HAP-1 (cell line): ENCODE measurements at regions not wholly inside any gene's neighbourhood (a gene's known extent, or its start where the extent isn't known, plus 50 kb on each side); places are given as distances from the start of the nearest gene placed in this dataset.

Source experiments
- DNase-seq, 2 experiments: peaks; one replicate each; pipeline ENCODE4 v3.0.0-alpha.2; 2016 to 2020; ENCODE audit warnings: low spot score in 2 of 2
- H3K27me3 ChIP-seq: fragments of 250-450 bp; sonication (Bioruptor Pico); 2 replicates; pipeline ENCODE4 v1.5.1; 2020; ENCODE audit warnings: low read depth, mild to moderate bottlenecking, moderate library complexity
- H3K36me3 ChIP-seq: fragments of 250-450 bp; sonication (Bioruptor Pico); replicated peaks from 2 replicates; pipeline ENCODE4 v1.5.1; 2020; ENCODE audit warnings: mild to moderate bottlenecking
- H3K4me1 ChIP-seq: fragments of 250-450 bp; sonication (Bioruptor Pico); 2 replicates; pipeline ENCODE4 v1.5.1; 2020; ENCODE audit warnings: mild to moderate bottlenecking
- H3K4me3 ChIP-seq: fragments of 250-450 bp; sonication (Bioruptor Pico); 2 replicates; pipeline ENCODE4 v1.5.1; 2020; ENCODE audit warnings: mild to moderate bottlenecking, moderate library complexity
- H3K9me3 ChIP-seq: fragments of 250-450 bp; sonication (Bioruptor Pico); 2 replicates; pipeline ENCODE4 v1.5.1; 2020; ENCODE audit warnings: mild to moderate bottlenecking, moderate library complexity
- in situ Hi-C: fragments of 300-500 bp; cut with MboI; formaldehyde crosslinking; loops from 3 replicates; pipeline ENCODE4 v1.14.3; 2020; ENCODE audit warnings: low sequenced_read_pairs, inconsistent platforms, mixed read lengths

DNA sequence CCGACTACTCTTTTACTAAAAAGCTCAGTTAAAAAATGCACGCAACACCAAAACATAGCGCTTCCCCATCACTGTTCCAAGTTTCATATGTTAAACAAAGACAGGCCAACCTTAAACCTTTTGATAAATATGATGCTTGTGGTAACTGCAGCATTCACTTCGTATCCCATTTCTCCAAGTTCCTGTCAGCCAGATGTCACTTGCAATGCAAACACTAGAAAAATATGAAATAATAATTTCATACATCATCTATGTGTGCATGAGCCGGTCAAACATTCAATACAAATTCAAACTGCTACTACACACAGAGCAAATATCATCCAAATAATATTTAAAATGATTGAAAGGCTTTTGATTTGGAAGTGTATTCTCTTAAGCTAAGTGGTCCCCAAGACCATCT is 636.5 kb downstream of the LMO4 start:
- in situ Hi-C loops: loop anchor here (25.0 kb wide), 1 partner anchor 678 kb away; no protein-coding TSS in a partner anchor
- no peak for DNase-seq
- Histone ChIP-seq H3K4me1 (no peaks in the 10 kb centered on the region), H3K9me3 (no peaks in the 10 kb centered on the region), H3K27me3 (no peaks in the 10 kb centered on the region; the same call in 1 of the 2 replicates), H3K36me3 (no peaks in the 10 kb centered on the region), H3K4me3 (no peak overlapping the region)

DNA sequence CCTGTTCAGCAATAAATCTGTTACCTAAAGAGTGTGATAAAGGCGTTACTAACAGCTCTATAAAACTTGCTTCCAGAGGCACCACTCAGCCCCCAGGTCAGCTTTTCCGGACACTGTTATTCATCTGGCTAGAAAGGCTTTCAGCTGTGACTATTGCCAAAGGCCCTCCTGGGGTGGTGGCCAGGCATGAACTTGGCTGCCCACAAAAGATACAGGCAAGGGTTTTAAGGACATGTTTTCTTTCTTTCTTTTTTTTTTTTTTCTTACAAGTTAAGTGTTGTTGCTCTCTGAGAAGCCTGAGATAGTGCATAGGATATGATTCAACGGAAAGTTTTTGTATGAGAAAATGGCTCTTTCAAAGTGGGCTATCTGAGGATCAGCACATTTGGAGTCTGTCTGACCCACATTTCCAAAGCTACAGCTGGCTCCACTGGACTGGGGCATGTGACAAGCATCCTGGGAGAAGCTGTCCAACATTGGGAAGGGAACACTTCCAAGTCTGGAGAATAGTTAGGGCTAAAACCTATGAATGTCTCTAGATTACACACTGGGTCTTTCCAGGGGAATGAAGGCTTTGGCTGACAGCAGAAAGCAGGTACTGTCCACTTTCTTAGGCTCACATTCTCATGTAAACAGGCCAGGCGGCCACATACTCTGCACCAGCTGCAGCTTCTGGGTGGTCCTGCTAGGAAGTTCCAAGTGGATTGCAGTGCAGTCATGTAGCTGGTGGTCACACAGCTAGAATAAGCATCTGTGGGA is 639.7 kb downstream of the LMO4 start:
- no peak for DNase-seq
- no peaks in the 10 kb centered on the region for H3K9me3 ChIP-seq
- no peaks in the 10 kb centered on the region for H3K36me3 ChIP-seq
- H3K27me3 ChIP-seq: no peaks in the 10 kb centered on the region; the same call in 1 of the 2 replicates
- H3K4me3 ChIP-seq: no peak overlapping the region
- H3K4me1 ChIP-seq: no peaks in the 10 kb centered on the region
- in situ Hi-C loops: loop anchor here (25.0 kb wide), 1 partner anchor 681 kb away; no protein-coding TSS in a partner anchor

DNA sequence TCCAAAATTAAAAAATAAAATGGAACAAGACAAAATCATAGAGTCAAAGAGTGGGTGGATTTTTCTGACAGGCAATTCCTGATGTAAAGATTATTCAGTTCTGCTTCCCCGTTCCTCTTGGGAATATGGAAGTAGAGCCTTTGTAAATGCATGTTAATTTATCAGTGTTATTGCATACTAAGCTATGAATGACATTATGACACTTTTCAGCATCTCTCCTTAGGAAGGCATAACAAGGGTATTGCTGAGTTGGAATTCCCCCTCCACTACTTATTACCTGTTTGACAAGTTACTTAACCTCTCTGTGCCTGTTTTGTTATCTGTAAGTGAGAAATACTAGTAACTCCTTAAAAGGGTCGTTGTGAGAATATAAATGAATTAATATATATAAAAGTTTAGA is 640.4 kb downstream of the LMO4 start:
- Histone ChIP-seq H3K4me3 (no peak overlapping the region), H3K36me3 (no peaks in the 10 kb centered on the region), H3K27me3 (no peaks in the 10 kb centered on the region), H3K4me1 (peaks cover 5% of the 10 kb centered on the region; the same call in 1 of the 2 replicates), H3K9me3 (no peaks in the 10 kb centered on the region)
- DNase-seq: no peak
- in situ Hi-C loops: loop anchor here (25.0 kb wide), 1 partner anchor 682 kb away; no protein-coding TSS in a partner anchor

DNA sequence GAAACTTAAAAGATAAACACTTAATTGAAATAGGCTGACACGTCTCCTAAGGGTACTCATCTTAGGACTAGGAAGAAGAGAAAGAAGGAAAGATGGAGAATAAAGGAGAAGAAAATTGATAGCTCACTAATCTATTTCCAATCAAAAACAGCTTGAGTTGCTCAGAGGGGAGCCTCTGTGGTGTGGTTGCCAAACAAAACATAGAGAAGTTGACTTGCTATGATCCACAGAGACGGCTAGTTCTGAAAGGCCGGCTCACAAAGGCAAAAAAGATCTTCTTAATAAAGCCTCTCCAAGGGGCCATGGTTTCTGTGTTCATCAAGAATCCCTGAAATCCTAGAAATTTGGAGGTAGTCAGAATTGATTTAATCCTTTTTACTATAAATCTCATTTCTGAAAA is 644.1 kb downstream of the LMO4 start:
- H3K27me3 ChIP-seq: no peaks in the 10 kb centered on the region
- H3K4me3 ChIP-seq: no peak overlapping the region
- H3K4me1 ChIP-seq: peaks cover 17% of the 10 kb centered on the region
- H3K36me3 ChIP-seq: no peaks in the 10 kb centered on the region
- DNase-seq: no peak
- H3K9me3 ChIP-seq: no peaks in the 10 kb centered on the region
- in situ Hi-C loops: loop anchor here (25.0 kb wide), 1 partner anchor 686 kb away; no protein-coding TSS in a partner anchor

DNA sequence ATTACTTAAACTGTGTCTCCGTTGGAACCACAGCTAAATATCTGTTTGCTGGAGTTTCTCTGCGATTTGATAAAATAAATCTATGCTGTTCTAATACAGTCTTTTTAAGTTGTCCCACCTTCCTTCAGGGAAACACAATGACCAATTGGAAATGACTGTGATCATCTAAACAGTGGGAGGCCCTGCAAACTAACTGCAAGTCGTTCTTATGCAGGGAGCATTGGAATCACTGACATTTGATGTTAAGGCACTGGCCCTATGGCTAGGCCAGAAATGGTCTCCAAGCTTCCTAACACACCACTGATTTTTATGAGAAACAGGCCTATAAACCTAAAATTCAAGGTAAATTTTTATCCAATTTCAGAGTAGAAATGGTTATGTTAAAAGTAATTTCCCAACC is 645.2 kb downstream of the LMO4 start:
- H3K4me1 ChIP-seq: peaks cover 17% of the 10 kb centered on the region
- no peaks in the 10 kb centered on the region for H3K9me3 ChIP-seq
- in situ Hi-C loops: loop anchor here (25.0 kb wide), 1 partner anchor 687 kb away; no protein-coding TSS in a partner anchor
- no peak overlapping the region for H3K4me3 ChIP-seq
- no peaks in the 10 kb centered on the region for H3K36me3 ChIP-seq
- no peak for DNase-seq
- no peaks in the 10 kb centered on the region for H3K27me3 ChIP-seq

DNA sequence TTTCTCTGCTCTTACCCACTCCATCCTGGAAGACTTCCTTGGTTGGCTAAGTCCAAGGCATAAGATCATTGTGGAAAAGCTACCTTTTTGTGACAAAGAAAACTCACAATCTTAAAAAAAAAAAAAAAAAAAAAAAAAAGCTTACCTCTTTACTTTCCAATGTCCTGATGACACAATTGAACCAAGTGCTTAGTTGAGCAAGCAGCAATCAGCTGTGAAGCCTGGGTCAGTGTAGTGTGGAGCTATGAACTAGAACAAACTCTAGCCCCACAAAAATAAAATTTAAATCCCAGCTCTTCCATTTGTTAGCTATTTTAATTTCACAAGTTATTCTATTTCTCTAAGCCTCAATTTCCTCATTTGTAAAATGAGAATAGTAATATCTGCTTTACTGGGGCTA is 647.6 kb downstream of the LMO4 start:
- in situ Hi-C loops: no loop called here
- no peaks in the 10 kb centered on the region for H3K27me3 ChIP-seq

DNA sequence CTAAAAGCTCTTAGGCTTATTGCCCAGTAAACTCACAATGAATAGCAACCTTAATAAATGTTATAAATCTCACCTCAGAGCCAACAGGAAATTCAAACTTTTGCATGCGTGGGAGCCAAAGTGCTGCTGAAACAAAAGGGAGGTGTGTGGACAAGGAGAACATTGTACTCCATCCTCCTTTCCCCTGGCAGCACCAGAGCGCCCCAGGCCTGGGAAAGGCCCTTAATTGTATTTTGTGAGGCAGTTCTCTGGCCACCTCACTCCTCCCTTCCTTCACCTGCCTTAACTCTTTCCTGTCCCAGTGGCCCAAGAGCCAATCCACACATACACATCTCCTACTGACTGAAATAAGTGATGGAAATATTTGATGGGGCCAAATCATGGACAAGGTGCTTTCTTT is 648.5 kb downstream of the LMO4 start:
- no peaks in the 10 kb centered on the region for H3K27me3 ChIP-seq
- no peaks in the 10 kb centered on the region for H3K36me3 ChIP-seq
- H3K4me3 ChIP-seq: no peak overlapping the region
- DNase-seq: no peak
- peaks cover 17% of the 10 kb centered on the region for H3K4me1 ChIP-seq
- no peaks in the 10 kb centered on the region for H3K9me3 ChIP-seq
- in situ Hi-C loops: no loop called here

More for the DNA sequence above, 647.6 kb downstream of the LMO4 start:
- Histone ChIP-seq H3K9me3 (no peaks in the 10 kb centered on the region), H3K36me3 (no peaks in the 10 kb centered on the region), H3K4me3 (no peak overlapping the region), H3K4me1 (peaks cover 17% of the 10 kb centered on the region)
- DNase-seq: no peak

DNA sequence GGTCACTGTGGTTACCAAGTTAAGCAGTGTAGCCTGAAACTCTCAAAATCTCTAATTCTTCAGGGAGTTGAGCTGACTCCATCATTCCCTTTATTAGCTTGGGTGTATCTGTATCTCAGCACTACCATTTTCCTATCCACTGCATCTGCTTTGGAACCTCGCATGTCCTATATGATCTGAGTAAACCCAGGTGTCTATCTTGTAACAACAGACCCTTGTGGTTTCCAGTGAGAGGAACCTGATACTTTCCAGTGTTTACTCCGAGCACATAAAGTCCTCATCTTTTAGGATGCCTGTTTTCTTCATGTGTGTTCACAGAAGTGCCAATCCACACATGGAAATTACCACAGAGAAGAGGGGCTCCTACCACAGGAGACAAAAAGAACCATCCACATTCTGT is 650.4 kb downstream of the LMO4 start:
- no peaks in the 10 kb centered on the region for H3K9me3 ChIP-seq
- H3K27me3 ChIP-seq: no peaks in the 10 kb centered on the region
- H3K4me3 ChIP-seq: no peak overlapping the region
- H3K36me3 ChIP-seq: no peaks in the 10 kb centered on the region
- peaks cover 11% of the 10 kb centered on the region for H3K4me1 ChIP-seq
- in situ Hi-C loops: no loop called here
- DNase-seq: no peak

DNA sequence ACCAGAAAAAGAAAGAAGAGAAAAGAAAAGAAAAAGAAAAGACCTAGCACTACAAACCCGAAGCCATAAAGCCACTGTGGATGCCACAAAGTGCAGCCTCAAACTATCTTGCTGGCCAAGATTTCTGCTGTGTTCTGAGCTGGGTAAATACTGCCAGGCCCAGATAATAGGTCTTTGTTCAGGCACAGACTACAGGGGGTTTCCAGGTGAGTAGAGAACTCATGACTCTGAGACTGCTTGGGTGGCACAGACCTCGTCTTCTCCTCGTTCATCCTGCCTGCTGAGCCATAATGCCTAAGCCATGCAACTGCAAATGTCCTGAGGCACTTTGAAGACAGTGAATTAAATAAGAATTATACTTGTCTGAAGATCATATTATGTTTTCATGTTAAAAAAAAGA is 651.8 kb downstream of the LMO4 start:
- peaks cover under 1% of the 10 kb centered on the region for H3K4me1 ChIP-seq
- in situ Hi-C loops: no loop called here
- no peaks in the 10 kb centered on the region for H3K9me3 ChIP-seq
- no peaks in the 10 kb centered on the region for H3K27me3 ChIP-seq
- no peak for DNase-seq
- no peaks in the 10 kb centered on the region for H3K36me3 ChIP-seq
- H3K4me3 ChIP-seq: no peak overlapping the region

DNA sequence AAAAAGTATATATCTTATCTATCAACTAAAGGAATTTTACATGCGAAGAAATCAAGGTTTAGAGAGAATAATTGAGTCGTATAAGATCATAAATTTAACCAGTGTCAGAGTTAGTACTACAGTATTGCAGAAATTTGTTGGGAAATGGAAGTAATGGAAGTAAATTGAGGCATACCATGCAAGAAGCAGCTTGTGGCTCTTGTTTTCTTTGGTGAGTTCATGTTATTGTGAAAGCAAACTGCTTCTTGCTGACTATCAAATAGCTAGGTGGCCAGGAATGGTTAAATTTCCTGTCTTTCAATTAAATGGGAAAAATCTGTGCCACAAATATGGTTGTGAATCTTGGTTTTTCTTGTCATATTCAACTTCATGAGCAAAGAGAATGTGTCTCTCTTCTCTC is 652.7 kb downstream of the LMO4 start:
- no peaks in the 10 kb centered on the region for H3K36me3 ChIP-seq
- no peaks in the 10 kb centered on the region for H3K4me1 ChIP-seq
- no peaks in the 10 kb centered on the region for H3K27me3 ChIP-seq
- H3K9me3 ChIP-seq: no peaks in the 10 kb centered on the region
- in situ Hi-C loops: no loop called here
- no peak overlapping the region for H3K4me3 ChIP-seq
- DNase-seq: no peak

DNA sequence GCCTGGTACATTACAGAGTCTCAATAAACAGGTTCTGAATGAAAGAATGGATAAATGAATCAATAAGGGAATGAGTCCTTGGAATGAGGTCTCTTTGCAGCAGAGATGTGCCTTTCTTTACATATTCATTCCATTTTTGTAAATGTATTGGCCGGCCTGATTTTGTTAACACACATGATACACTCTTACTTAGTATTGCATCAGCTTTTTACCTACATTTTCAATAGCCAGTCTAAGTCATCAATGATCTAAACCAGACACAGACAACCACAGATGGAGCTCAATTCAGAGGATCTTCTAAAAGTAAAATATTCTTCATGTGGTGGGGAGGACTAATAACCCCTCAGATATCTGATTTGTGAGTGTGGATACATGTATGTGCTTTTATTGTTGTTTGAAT is 653.1 kb downstream of the LMO4 start:
- no peak overlapping the region for H3K4me3 ChIP-seq
- H3K36me3 ChIP-seq: no peaks in the 10 kb centered on the region
- H3K27me3 ChIP-seq: no peaks in the 10 kb centered on the region
- no peaks in the 10 kb centered on the region for H3K9me3 ChIP-seq
- in situ Hi-C loops: no loop called here
- H3K4me1 ChIP-seq: no peaks in the 10 kb centered on the region
- DNase-seq: no peak

DNA sequence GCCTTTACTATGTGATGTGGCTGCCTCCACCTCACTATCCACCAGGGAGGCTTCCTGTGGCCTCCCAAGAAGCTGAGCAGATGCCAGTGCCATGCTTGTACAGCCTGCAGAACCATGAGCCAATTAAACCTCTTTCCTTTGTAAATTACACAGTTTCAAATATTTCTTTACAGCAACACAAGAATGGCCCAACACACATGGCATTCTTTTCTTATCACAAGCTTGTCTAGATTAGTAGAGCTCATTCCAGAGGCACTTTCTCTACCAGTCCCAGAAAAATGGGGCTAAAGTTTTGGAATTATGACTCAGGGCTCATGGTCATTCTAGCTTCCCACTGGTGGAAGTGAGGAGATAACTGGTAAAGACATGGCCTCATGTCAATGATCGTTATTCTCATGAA is 655.2 kb downstream of the LMO4 start:
- H3K4me3 ChIP-seq: no peak overlapping the region
- H3K27me3 ChIP-seq: no peaks in the 10 kb centered on the region
- no peak for DNase-seq
- H3K9me3 ChIP-seq: no peaks in the 10 kb centered on the region
- in situ Hi-C loops: no loop called here
- H3K36me3 ChIP-seq: no peaks in the 10 kb centered on the region
- H3K4me1 ChIP-seq: no peaks in the 10 kb centered on the region

DNA sequence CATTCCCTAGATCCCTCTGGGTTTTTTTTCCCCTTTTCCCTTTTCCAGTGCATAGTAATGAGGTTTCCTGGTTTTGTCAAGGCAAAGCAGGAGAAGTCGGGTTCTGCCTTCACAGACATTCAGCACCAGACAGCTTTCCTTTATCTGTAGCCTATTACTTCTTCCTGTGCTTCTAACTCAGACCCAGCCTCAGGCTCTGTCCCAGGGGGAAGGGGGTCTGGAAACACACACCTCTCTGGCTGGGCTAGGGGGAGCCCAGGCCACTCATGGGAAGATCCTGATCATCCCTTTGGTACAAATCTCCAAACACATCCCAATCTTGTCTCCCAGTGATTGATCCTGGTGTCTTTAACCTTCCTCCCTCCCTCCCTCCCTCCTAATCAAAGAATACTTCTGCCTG is 656.4 kb downstream of the LMO4 start:
- Histone ChIP-seq H3K4me1 (no peaks in the 10 kb centered on the region), H3K36me3 (no peaks in the 10 kb centered on the region), H3K4me3 (no peak overlapping the region), H3K27me3 (no peaks in the 10 kb centered on the region), H3K9me3 (no peaks in the 10 kb centered on the region)
- DNase-seq: no peak
- in situ Hi-C loops: no loop called here

DNA sequence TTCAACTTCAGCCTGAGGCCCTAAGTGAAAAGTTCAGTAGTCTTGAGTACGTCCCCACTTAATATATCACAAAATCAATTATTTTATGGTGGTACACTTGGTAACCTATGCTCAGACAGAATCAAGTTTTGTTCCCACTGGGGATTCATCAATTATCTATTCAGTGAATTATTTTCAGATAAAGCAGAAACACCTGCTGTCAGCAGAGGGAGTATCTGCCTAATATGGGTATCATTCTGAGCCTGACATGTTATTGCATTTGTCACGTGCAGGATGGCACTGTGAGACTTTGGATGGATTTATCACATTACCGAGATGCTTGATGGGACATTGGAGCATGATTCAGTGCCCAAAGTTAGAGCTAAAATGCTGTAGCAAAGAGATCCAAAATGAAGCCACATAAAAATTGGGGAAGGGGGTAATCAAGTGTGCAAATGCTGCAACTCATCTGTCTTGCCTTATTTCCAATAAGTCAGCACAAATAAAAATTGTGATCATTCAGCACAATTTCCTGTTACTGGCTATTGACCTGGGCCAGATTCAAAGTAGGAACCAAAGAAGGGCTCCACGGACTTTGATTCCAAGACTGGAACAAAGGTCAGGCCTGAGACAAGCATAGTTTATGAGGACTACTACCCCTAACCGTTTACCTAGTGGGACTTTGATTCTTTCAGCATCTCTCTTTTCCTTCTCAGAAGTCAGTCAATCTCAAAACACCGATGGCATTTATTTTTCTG is 657.6 kb downstream of the LMO4 start:
- in situ Hi-C loops: no loop called here
- DNase-seq: no peak
- Histone ChIP-seq H3K4me3 (no peak overlapping the region), H3K4me1 (no peaks in the 10 kb centered on the region), H3K36me3 (no peaks in the 10 kb centered on the region), H3K27me3 (no peaks in the 10 kb centered on the region), H3K9me3 (no peaks in the 10 kb centered on the region)
